ENCODE measurements at regions not wholly inside any gene's neighbourhood (a gene's known extent, or its start where the extent isn't known, plus 50 kb on each side); places are given as distances from the start of the nearest gene placed in this dataset.

- Histone ChIP-seq H3K27me3 (no peaks in the 10 kb centered on the region), H3K9me3 (peaks cover 0 to 6% (median 0%) of the 10 kb centered on the region in 4 donors), H3K4me3 (no peak overlapping the region), H3K36me3 (no peaks in the 10 kb centered on the region), H3K27ac (no peak overlapping the region), H3K4me1 (no peaks in the 10 kb centered on the region)
- intact Hi-C loops (cut with DNase I), result no loop called here
- no peak for DNase-seq
- no peak for TF ChIP-seq POLR2AphosphoS5 (IDR thresholded peaks at IDR 0.05)
- no peak for TF ChIP-seq POLR2A (IDR thresholded peaks at IDR 0.05)
- no peak for TF ChIP-seq EP300 (IDR thresholded peaks at IDR 0.05)
- TF ChIP-seq, protein P1, sequence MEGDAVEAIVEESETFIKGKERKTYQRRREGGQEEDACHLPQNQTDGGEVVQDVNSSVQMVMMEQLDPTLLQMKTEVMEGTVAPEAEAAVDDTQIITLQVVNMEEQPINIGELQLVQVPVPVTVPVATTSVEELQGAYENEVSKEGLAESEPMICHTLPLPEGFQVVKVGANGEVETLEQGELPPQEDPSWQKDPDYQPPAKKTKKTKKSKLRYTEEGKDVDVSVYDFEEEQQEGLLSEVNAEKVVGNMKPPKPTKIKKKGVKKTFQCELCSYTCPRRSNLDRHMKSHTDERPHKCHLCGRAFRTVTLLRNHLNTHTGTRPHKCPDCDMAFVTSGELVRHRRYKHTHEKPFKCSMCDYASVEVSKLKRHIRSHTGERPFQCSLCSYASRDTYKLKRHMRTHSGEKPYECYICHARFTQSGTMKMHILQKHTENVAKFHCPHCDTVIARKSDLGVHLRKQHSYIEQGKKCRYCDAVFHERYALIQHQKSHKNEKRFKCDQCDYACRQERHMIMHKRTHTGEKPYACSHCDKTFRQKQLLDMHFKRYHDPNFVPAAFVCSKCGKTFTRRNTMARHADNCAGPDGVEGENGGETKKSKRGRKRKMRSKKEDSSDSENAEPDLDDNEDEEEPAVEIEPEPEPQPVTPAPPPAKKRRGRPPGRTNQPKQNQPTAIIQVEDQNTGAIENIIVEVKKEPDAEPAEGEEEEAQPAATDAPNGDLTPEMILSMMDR (IDR thresholded peaks at IDR 0.05), result no peak
- WGBS, 2 donors, result 58 to 75% methylated on average over 1 of the region's 1 CpG
Measured at GRCh38 chr4:19857991-19858390, 393.7 kb upstream of the SLIT2 start.

GRCh38 chr4:19857380-19857779 is 394.3 kb upstream of the SLIT2 start:
- H3K9me3 ChIP-seq, result peaks cover 0 to 6% (median 0%) of the 10 kb centered on the region in 4 donors
- no peaks in the 10 kb centered on the region for H3K36me3 ChIP-seq
- intact Hi-C loops (cut with DNase I), result no loop called here
- H3K27me3 ChIP-seq, result no peaks in the 10 kb centered on the region
- no peak for DNase-seq
- no peak for TF ChIP-seq EP300 (IDR thresholded peaks at IDR 0.05)
- TF ChIP-seq, protein P1 (IDR thresholded peaks at IDR 0.05), result no peak
- no peak for TF ChIP-seq POLR2A (IDR thresholded peaks at IDR 0.05)
- no peak for TF ChIP-seq POLR2AphosphoS5 (IDR thresholded peaks at IDR 0.05)
- 45 to 62% methylated on average over 2 of the region's 2 CpGs for WGBS, 2 donors
- H3K4me3 ChIP-seq, result no peak overlapping the region
- H3K27ac ChIP-seq, result no peak overlapping the region
- H3K4me1 ChIP-seq, result no peaks in the 10 kb centered on the region

DNA sequence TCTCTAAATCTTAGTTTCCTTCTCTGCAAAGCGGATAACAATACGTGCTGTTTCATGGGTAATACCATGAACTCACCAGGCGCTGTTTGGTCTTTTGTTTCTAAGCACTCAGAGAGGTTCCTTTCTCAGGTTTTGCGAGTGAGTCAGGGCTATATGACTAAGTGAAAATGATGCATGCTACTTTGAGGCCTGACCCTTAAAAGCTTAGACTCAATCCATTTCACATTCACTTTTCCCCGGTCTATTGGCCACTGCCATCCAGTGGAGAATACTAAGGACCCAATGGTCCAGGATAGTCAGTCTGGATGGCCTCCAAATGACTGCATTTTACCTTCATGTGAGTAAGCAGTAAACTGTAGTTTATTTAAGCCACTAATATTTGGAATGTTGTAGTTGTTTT is 400.8 kb upstream of the SLIT2 start:
- H3K27me3 ChIP-seq, result no peaks in the 10 kb centered on the region
- intact Hi-C loops (cut with DNase I), result no loop called here
- H3K27ac ChIP-seq, result no peak overlapping the region
- H3K9me3 ChIP-seq, result peaks cover 0 to 10% (median 0%) of the 10 kb centered on the region in 4 donors
- 90 to 92% methylated on average over 5 of the region's 5 CpGs for WGBS, 2 donors
- H3K4me3 ChIP-seq, result no peak overlapping the region
- H3K36me3 ChIP-seq, result no peaks in the 10 kb centered on the region
- TF ChIP-seq, protein P1 (IDR thresholded peaks at IDR 0.05), result no peak
- no peaks in the 10 kb centered on the region for H3K4me1 ChIP-seq
- no peak for DNase-seq

DNA sequence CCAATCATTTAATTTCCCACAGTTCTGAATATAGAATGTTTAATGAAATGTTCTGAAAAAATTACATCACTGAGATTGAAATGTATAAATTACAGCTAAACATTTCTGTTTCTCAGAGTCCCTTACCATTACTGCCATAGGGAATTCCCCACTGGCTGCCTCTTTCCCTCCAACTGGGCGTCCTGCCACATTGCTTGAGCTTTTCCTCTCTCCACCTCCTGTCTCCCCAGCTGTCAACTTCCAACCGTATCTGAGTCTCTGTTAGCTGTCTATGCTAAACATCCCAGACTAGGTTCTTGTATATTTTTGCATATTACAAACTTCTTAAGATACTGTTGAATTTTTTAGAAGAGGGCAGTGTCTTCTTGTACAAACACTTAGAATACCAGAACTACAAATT is 407.3 kb upstream of the SLIT2 start:
- H3K27me3 ChIP-seq, result no peaks in the 10 kb centered on the region
- DNase-seq, result no peak
- WGBS, 2 donors, result 54 to 59% methylated on average over 2 of the region's 2 CpGs
- no peaks in the 10 kb centered on the region for H3K9me3 ChIP-seq
- no peak overlapping the region for H3K4me3 ChIP-seq
- H3K27ac ChIP-seq, result no peak overlapping the region
- H3K4me1 ChIP-seq, result no peaks in the 10 kb centered on the region
- intact Hi-C loops (cut with DNase I), result no loop called here
- H3K36me3 ChIP-seq, result no peaks in the 10 kb centered on the region
- TF ChIP-seq POLR2AphosphoS5 (IDR thresholded peaks at IDR 0.05), result no peak
- TF ChIP-seq, protein P1 (IDR thresholded peaks at IDR 0.05), result no peak
- TF ChIP-seq EP300 (IDR thresholded peaks at IDR 0.05), result no peak
- no peak for TF ChIP-seq POLR2A (IDR thresholded peaks at IDR 0.05)

DNA sequence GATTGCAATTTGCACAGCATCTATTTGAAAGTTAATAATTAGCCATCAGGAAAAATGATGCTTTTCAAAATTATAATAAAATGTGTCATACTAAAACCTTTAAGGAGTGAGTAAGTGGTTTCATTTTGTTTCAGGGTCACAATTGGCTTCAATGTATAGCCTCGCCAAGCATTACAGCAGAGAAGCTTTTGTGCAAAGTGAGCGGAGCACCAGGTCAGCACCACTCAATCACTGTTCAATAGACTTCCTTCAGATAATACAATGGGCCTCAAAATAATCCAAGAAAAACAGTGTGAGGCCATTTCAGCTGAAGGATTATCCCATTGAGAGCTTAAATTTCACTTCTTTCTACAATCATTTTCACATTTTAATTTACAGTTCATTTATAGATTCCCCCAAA is 409.2 kb upstream of the SLIT2 start:
- WGBS, 2 donors, result 90 to 94% methylated on average over 2 of the region's 2 CpGs

More for the DNA sequence above, 409.2 kb upstream of the SLIT2 start:
- no peaks in the 10 kb centered on the region for H3K9me3 ChIP-seq
- H3K27me3 ChIP-seq, result no peaks in the 10 kb centered on the region
- H3K36me3 ChIP-seq, result no peaks in the 10 kb centered on the region
- intact Hi-C loops (cut with DNase I), result no loop called here
- H3K4me1 ChIP-seq, result no peaks in the 10 kb centered on the region
- no peak overlapping the region for H3K27ac ChIP-seq
- DNase-seq, result no peak
- H3K4me3 ChIP-seq, result no peak overlapping the region
- TF ChIP-seq POLR2AphosphoS5 (IDR thresholded peaks at IDR 0.05), result no peak
- TF ChIP-seq POLR2A (IDR thresholded peaks at IDR 0.05), result no peak
- TF ChIP-seq, protein P1 (IDR thresholded peaks at IDR 0.05), result no peak
- TF ChIP-seq EP300 (IDR thresholded peaks at IDR 0.05), result no peak

Data from sigmoid colon (tissue), 6 donors.